ENCODE measurements at regions not wholly inside any gene's neighbourhood (a gene's known extent, or its start where the extent isn't known, plus 50 kb on each side); places are given as distances from the start of the nearest gene placed in this dataset.

DNA sequence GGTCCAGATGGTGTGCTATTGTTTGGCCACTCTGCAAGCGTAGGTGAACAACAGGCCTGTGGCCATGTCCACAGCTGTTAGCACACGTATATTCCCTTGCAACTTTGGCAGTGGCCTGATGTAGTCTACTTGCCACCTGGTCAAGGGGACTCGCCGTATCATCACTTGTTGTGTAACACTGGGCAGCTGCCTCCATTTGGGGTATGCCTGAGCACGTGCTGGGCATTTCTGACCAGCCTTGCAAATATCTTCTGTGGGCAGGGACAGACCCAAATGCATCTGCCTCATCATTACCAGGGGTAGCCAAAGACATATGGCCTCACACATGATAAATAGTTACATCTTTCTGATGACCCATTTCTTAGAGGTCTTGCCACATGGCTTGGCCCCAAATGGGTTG is 434.2 kb downstream of the DYNC2H1 start:
- no peaks in the 10 kb centered on the region for H4K20me1 ChIP-seq (replicated peaks; ENCODE audit: control insufficient read depth, extremely low read depth, insufficient read depth, low read length)
- H3K4me3 ChIP-seq (replicated peaks in 1 of 3; ENCODE audit: insufficient read depth in 1 of 3, low read depth in 1 of 3, low read length in 3 of 3) = no peak overlapping the region
- no peak for TF ChIP-seq CTCF (IDR thresholded peaks at IDR 0.05; ENCODE audit: extremely low read depth in 1 of 2, insufficient read depth in 1 of 2, low read depth in 1 of 2, low read length in 2 of 2)
- no peak for TF ChIP-seq FOS (IDR thresholded peaks at IDR 0.05; ENCODE audit: borderline replicate concordance, insufficient read depth, low read length)
- TF ChIP-seq MAX (IDR thresholded peaks at IDR 0.05; ENCODE audit: insufficient read depth, insufficient read length) = no peak
- TF ChIP-seq MYC (IDR thresholded peaks at IDR 0.05; ENCODE audit: low read depth, low read length) = no peak
- no peak for TF ChIP-seq EZH2 (IDR thresholded peaks at IDR 0.05; ENCODE audit: borderline replicate concordance, low read depth, low read length, severe bottlenecking)
- no peak for TF ChIP-seq POLR2A (IDR thresholded peaks at IDR 0.05; ENCODE audit: low read depth, low read length)
- no peak for TF ChIP-seq GATA2 (IDR thresholded peaks at IDR 0.05; ENCODE audit: insufficient read depth, insufficient read length, low read depth, low read length)
- no peak for TF ChIP-seq JUN (IDR thresholded peaks at IDR 0.05; ENCODE audit: borderline replicate concordance, insufficient read depth, insufficient read length, low read depth)
- no peak for TF ChIP-seq POLR2AphosphoS5 (IDR thresholded peaks at IDR 0.05; ENCODE audit: insufficient read depth, low read depth, low read length)
- CTCF ChIA-PET = interaction anchor here (1.1 kb wide), 1 partner anchor 30 kb away, joined by 3 read pairs; no protein-coding TSS in a partner anchor
- H3K27ac ChIP-seq (ENCODE audit: insufficient read depth, low read depth, low read length) = no peak overlapping the region
- no peak overlapping the region for H3K9ac ChIP-seq (replicated peaks; ENCODE audit: extremely low read depth, insufficient read depth, low read length)
- no peaks in the 10 kb centered on the region for H3K27me3 ChIP-seq (ENCODE audit: control insufficient read depth in 2 of 2, insufficient read depth in 2 of 2, low read length in 2 of 2)
- intact Hi-C loops (cut with micrococcal nuclease) = no loop called here
- H3K4me2 ChIP-seq (ENCODE audit: insufficient read depth, low read length) = no peak overlapping the region
- H3K9me1 ChIP-seq (replicated peaks; ENCODE audit: control insufficient read depth, extremely low read depth, insufficient read depth, low read length) = no peaks in the 10 kb centered on the region
- no peaks in the 10 kb centered on the region for H3K9me3 ChIP-seq (replicated peaks; ENCODE audit: control insufficient read depth, insufficient read depth, low read length)
- no peaks in the 10 kb centered on the region for H3K79me2 ChIP-seq (ENCODE audit: control insufficient read depth, insufficient read depth, low read length)
- FAIRE-seq (no peak), DNase-seq (ENCODE audit: low read depth, low spot score) (no peak)
- POLR2A ChIA-PET = no interaction called here
- no peak overlapping the region for H2AFZ ChIP-seq (ENCODE audit: low read depth, low read length)
- H3K4me1 ChIP-seq (ENCODE audit: control insufficient read depth, extremely low read depth, insufficient read depth, low read length) = no peaks in the 10 kb centered on the region
- no peaks in the 10 kb centered on the region for H3K36me3 ChIP-seq (ENCODE audit: control insufficient read depth in 2 of 2, extremely low read depth in 1 of 2, insufficient read depth in 2 of 2, low read length in 2 of 2)
- dilution Hi-C loops (cut with MboI; ENCODE audit: extremely low pct_ligation_motif_present, low sequenced_read_pairs) = no loop called here
- BruUV-seq (replicated peaks) = no TSS peak
